GM10248 (cell line): ENCODE measurements at regions not wholly inside any gene's neighbourhood (a gene's known extent, or its start where the extent isn't known, plus 50 kb on each side); places are given as distances from the start of the nearest gene placed in this dataset.

ENCODE experiments used
- CTCF ChIA-PET: fragments of 300-600 bp; sonication (Branson Sonifier 250); formaldehyde crosslinking; extraction: SDS; loops from one replicate; lab custom pipeline; 2021; ENCODE audit warnings: antibody characterized with exemption; lab: Yijun Ruan, JAX
- POLR2A ChIA-PET: fragments of 350-650 bp; sonication (Branson Sonifier 250); formaldehyde crosslinking; extraction: SDS; loops from one replicate; lab custom pipeline; 2020; ENCODE audit warnings: antibody characterized with exemption; lab: Yijun Ruan, JAX
- DNase-seq: peaks from one replicate; pipeline ENCODE4 v3.0.0; 2012; ENCODE audit errors: extremely low spot score
- TF ChIP-seq, protein P1 (sequence below): IDR thresholded peaks from 2 replicates; pipeline ENCODE4 v1.5.1; 2012; ENCODE audit warnings: mild to moderate bottlenecking, low read depth; ENCODE audit errors: extremely low read depth, missing control alignments, control extremely low read depth

DNA sequence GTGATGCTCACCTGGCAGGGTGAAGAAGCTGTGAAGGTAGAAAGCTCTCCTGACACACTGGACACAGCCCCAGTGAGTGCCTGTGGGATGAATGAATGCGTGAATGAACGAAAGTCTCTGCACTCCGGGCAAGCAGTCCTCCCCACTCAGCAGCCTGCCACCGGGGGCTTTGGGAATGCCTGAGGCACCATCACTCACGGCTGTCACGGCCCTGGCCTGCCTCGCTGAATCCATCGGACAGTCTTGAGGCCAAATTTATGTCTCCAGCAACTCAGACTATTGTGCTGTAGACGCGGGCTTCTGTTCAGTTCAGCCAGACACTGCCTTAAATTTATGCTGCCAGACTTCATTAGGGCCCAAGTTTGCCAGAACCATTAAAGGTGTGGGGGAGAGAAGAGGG lies 62.9 kb upstream of the TEX51 start:
- ChIA-PET POLR2A (no interaction called here), CTCF (no interaction called here)
- TF ChIP-seq, protein P1, sequence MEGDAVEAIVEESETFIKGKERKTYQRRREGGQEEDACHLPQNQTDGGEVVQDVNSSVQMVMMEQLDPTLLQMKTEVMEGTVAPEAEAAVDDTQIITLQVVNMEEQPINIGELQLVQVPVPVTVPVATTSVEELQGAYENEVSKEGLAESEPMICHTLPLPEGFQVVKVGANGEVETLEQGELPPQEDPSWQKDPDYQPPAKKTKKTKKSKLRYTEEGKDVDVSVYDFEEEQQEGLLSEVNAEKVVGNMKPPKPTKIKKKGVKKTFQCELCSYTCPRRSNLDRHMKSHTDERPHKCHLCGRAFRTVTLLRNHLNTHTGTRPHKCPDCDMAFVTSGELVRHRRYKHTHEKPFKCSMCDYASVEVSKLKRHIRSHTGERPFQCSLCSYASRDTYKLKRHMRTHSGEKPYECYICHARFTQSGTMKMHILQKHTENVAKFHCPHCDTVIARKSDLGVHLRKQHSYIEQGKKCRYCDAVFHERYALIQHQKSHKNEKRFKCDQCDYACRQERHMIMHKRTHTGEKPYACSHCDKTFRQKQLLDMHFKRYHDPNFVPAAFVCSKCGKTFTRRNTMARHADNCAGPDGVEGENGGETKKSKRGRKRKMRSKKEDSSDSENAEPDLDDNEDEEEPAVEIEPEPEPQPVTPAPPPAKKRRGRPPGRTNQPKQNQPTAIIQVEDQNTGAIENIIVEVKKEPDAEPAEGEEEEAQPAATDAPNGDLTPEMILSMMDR = no peak
- DNase-seq = no peak

DNA sequence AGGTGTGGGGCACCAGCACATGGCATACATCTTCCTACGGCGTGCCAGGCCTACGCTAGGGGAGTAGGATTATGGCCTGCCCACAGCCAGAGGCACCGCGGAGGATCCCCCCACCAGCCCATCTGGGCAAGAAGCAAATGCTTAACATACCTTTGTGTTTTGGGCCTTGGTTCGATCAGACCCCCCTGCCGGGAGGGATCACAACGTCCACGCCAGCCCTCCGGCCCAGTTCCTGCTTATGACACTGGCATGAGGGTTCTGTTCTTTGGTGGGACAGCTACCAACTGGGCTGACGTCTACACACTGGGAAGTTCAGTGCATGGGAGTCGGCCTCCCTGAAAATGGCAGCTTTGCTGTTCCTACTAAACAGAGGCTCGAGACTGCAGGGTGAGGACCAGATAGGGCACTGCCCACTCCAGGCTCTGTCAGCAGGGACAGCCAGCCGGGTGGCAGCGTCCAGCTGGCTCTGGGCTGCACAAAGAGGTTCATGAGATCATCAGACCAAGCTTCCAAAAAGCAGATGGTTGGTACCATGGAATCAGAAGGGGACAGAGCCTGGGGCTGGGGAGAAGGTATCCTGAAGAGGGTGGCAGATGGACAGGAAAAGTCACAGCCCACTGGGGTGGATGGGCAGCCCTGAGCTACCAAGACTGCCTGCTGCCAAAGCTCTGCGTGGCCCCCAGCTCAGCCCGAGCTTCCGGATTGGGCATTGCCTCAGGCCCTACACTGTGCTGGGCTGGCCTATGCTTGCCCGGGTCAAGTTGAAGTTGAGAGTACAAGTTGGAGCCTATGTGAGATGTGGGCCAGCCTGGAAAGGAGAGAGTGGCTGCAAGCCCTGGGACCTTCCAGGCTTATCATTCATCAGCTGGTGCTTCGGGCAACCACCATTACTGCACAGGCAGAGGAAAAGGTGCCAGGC lies 61.7 kb upstream of the TEX51 start:
- TF ChIP-seq, protein P1 = no peak
- ChIA-PET POLR2A (no interaction called here), CTCF (interaction anchor here (1.4 kb wide), 1 partner anchor 15 kb away, joined by 3 read pairs; no protein-coding TSS in a partner anchor)
- no peak for DNase-seq

DNA sequence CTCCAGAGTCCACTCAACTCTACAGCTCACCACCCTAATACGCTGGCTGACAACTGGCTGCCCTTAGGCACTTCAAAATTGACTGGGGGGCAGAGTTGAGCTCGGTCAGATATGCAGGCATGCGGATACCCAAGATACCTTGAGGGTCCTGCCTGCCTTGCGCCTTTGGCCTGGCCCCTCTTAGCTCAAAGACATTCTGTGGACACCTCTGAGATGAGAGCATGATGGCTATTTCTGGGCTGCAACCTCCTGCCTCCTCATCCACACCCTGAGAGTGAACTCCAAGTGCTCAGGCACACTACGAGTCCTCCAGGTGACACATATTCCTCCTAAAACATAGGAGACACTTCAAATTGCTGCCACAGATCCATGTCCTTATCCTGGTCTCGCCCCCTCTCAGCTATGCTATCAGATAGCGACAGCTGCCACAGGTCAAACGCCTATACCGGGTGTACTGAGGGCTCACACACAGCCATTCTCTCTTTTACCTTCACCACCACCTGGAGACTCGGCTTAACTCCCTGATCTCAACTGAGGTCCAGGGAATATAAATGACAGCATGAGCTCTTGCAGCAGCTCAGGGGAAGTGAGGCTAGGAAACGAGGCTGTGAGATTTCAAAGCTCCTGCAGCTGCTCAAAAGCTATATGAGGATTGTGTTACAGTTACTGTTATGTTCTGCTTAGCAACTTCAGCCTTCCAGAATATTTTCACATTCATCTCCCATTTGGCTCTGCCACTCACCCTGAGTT lies 60.5 kb upstream of the TEX51 start:
- no peak for DNase-seq
- ChIA-PET CTCF (interaction anchor here (1.0 to 1.4 kb wide), 3 partner anchors 9 to 17 kb away, joined by 3 to 4 read pairs (median 4); no protein-coding TSS in a partner anchor), POLR2A (no interaction called here)
- TF ChIP-seq, protein P1 = no peak

DNA sequence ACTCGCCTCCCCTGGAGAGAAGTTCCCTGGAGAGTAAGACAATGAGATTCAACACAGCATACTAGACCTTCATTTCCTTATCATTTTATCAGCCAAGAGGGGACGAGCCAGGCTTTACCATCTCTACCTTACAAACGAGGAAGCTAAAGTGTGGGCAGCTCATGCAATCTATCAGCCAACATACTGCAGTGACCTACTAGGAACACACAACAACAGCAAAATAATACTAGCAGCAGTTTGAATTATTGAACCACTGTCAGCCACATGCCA lies 60.0 kb upstream of the TEX51 start:
- CTCF ChIA-PET = interaction anchor here (1.0 to 1.4 kb wide), 3 partner anchors 9 to 17 kb away, joined by 3 to 4 read pairs (median 4); no protein-coding TSS in a partner anchor
- POLR2A ChIA-PET = no interaction called here
- TF ChIP-seq, protein P1 = no peak

DNA sequence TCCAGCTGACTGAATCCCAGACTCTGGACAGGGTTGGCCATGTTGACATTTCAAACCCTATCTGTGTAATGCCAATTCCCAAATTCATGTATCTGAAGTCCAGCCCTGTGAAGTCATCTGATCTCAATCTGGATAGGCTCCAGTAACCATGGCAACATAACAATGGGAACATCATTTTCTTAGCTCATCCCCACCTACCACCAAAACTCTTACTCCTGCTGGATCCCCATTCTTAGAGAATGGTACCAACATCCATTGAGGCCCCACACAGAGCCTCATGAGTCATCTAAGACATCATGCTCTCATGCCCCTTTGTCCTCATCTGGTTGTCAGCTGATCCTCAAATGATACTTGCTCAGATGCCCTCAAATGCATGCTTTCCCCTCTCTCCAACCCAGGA lies 58.9 kb upstream of the TEX51 start:
- TF ChIP-seq, protein P1 = no peak
- no peak for DNase-seq
- POLR2A ChIA-PET = no interaction called here
- CTCF ChIA-PET = no interaction called here

More for the DNA sequence above, 60.0 kb upstream of the TEX51 start:
- no peak for DNase-seq

DNA sequence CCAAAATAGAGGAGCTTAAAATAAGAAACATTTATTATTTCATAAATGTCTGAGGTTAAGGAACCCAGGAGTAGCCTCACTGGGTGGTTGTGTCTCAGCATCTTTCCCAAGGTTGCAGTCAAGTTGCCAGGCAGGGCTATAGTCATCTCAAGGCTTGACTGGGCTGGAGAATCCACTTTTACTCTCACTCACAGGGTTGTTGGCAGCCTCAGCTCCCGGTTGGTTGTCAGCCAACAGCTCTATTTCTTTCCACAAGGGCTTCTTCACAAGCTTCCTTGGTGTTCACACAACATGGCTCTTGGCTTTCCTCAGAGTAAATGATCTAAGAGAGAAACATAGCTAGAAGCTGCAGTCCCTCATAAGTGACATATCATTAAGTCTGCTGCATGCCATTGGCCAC lies 55.6 kb upstream of the TEX51 start:
- TF ChIP-seq, protein P1 = no peak
- DNase-seq = no peak
- CTCF ChIA-PET = interaction anchor here (1.3 kb wide), 1 partner anchor 129 kb away, joined by 3 read pairs; no protein-coding TSS in a partner anchor
- POLR2A ChIA-PET = no interaction called here
